ENCODE measurements at regions not wholly inside any gene's neighbourhood (a gene's known extent, or its start where the extent isn't known, plus 50 kb on each side); places are given as distances from the start of the nearest gene placed in this dataset.
"Not testable (repeated sequence)": the region's sequence is repeated elsewhere in the genome, so short reads cannot be mapped to it uniquely, and the experiment has no call there.

DNA sequence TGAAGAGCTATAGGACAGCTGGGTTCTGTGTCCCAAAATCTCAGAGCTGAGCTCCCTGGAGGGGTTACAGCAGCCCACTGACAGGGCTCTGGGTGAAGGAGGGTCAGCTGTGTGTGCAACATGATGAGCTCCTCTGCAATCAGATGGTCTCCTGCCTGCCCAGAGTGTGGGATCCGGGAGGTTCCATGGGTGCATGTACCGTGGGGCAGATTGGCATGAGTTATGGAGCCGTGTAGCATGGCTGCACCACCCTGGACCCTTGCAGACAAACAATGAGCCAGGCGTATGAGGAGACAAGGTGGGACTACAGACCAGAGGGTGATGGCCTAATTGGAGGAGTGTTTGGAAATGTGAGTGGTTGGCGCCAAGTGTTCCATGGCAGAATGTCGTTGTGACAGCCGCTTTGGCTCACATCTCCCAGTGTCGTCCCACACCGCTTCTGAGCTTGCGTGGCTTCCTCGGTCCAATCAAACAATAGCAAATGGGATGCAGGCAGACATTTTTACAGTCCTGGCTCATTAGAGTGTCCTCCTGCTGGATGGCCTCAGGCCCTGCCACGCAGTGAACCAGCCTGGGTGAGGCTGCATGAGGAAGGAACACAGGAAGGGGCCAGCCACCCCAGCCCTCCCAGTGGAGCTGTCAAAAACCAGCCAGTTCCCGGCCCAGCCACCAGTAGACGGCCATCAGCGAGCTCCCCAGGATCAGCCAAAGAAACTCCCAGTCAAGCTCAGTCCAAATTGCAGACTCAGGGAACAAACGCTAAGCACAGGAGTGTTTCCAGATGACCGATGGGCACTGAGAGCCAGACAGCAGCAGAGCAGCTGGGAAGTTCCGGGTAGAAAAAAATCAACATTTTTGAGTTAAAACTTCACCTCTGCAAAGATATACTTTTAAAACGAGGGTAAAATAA, 1066.9 kb downstream of the BRD1 start:
- TF ChIP-seq CTCF (IDR thresholded peaks at IDR 0.05; ENCODE audit: control insufficient read depth, insufficient read depth, low read depth, low read length, missing control alignments), result no peak
- no peak for DNase-seq (ENCODE audit: low read depth)
- no peak overlapping the region for H3K4me3 ChIP-seq (ENCODE audit: control insufficient read depth, low read depth, low read length)

DNA sequence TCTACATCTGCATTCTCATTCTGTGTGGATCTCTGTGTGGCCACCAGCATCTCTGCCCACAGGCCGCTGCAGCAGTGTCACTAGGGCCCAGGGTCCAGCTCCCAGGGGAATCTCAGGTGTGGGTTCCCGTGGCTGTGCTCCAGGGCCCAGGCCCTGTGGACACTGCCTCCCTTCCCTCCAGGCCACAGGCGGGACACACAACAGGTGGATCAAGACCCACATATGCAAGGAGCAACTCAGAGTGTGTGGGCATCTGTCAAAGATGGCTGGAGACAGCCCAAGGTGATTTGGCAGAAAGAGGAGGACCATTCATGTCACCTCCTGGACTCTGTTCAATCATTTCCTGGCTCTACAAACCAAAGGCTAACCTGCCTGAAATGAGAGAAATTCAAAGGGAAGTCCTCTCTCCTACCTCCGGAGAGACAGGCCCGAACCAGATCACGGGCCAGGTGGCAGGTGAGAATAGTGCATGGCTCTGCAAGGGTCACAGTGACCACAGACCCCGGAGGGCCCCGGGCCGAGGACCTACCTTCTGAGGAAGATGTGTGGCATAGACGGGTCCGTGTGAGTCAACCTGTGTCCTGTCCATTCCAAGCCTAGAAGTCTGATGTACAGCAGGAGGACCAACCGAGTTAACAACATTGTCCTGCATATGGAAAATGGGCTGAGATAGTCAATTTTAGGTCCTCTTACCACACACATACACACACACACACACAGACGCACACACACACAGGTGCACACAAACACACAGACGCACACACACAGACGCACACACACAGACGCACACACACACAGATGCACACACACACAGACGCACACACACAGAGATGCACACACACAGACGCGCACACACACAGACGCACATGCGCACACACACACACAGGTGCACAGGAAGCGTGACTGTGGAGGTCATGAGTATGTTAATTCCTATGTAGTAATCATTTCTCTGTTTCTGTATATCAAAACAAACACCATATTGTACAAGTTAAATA, 1068.5 kb downstream of the BRD1 start:
- no peak for DNase-seq (ENCODE audit: low read depth)
- TF ChIP-seq CTCF (IDR thresholded peaks at IDR 0.05; ENCODE audit: control insufficient read depth, insufficient read depth, low read depth, low read length, missing control alignments), result no peak
- no peak overlapping the region for H3K4me3 ChIP-seq (ENCODE audit: control insufficient read depth, low read depth, low read length)

GRCh38 chr22:48757985-48758561, 1069.6 kb downstream of the BRD1 start:
- H3K4me3 ChIP-seq (ENCODE audit: control insufficient read depth, low read depth, low read length), result no peak overlapping the region
- no peak for TF ChIP-seq CTCF (IDR thresholded peaks at IDR 0.05; ENCODE audit: control insufficient read depth, insufficient read depth, low read depth, low read length, missing control alignments)
- DNase-seq (ENCODE audit: low read depth), result no peak

DNA sequence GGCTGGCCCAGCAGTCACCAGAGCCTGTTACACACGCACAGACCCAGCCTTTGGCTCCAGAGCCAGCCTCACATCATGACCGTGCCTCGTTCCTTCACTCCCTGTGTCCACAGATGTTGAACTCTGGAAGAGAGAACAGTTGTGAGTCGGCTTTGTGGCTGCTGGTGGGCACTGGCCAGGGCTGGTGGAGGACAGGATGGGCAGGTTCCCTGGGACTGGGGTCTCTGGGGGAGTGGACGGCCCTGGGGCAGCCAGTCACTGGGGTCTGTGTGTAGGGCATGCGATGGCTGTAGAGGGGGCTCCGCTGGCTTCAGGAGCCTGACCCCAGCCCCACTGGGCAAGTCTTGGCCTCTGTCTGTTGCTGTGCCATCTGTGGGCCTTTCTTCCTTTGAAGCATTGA, 1070.1 kb downstream of the BRD1 start:
- TF ChIP-seq CTCF (IDR thresholded peaks at IDR 0.05; ENCODE audit: control insufficient read depth, insufficient read depth, low read depth, low read length, missing control alignments), result no peak
- no peak for DNase-seq (ENCODE audit: low read depth)

DNA sequence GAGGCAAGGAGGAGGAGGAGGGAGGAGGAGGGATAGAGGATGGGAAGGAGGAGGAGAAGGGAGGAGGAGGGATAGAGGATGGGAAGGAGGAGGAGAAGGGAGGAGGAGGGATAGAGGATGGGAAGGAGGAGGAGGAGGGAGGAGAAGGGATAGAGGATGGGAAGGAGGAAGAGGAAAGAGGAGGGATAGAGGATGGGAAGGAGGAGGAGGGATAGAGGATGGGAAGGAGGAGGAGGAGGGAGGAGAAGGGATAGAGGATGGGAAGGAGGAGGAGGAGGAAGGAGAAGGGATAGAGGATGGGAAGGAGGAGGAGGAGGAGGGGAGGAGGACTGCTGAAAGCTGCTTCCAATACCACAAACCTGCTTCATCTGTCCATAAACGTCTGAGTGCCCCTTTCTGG, 1070.5 kb downstream of the BRD1 start:
- not testable (repeated sequence) for DNase-seq (ENCODE audit: low read depth)

More for the DNA sequence above, 1070.1 kb downstream of the BRD1 start:
- no peak overlapping the region for H3K4me3 ChIP-seq (ENCODE audit: control insufficient read depth, low read depth, low read length)

DNA sequence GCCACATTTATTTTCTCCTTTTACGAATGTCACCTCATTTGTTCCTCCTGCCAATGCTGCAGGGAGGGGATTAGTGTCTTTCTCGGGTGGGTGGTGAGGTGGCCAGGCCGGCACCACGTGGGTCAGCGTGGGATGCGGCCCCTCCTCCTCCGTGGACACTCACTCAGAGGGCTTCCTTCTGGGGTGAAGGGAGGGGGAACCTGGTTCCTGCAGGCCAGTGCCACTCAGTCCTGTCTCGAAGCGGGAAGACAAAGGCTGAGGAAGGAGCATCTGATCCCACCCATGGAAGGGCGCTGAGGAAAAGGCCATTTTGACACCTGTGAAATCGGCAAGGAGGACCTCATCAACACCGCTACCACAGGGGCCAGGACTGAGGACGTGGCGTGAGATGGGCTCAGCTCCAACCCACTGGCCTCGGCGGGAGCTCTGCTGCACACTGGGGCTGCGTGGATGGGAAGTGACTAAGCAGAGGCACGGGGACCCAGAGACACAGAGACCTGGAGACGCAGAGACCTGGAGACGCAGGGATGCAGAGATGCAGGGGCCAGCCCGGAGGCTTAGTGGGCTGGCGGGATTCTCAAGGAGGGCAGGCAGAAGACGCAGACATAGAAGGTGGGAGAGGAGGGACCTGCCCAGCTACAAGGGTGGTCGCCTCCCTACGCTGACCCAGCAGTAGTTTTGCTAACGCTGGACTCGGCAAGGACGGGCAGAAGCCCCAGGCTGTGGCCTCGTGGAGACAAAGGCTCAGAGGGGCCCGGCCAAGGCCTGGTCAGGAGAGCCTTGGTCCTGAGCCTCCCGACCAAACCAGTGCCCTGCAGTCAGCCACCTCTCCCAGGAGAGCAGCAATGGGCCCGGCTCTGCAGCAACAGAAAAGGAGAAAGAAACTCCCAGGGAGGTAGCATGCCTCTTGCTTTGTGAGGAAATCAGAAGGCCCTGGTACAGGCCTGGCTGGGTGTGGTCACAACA, 1071.2 kb downstream of the BRD1 start:
- no peak for DNase-seq (ENCODE audit: low read depth)
- H3K4me3 ChIP-seq (ENCODE audit: control insufficient read depth, low read depth, low read length), result no peak overlapping the region

More for the DNA sequence above, 1070.5 kb downstream of the BRD1 start:
- not testable (repeated sequence) for H3K4me3 ChIP-seq (ENCODE audit: control insufficient read depth, low read depth, low read length)

More for the DNA sequence above, 1071.2 kb downstream of the BRD1 start:
- TF ChIP-seq CTCF (IDR thresholded peaks at IDR 0.05; ENCODE audit: control insufficient read depth, insufficient read depth, low read depth, low read length, missing control alignments), result no peak

All from AG09309 (cell line).